Left colon (tissue), 2 donors: ENCODE measurements at regions not wholly inside any gene's neighbourhood (a gene's known extent, or its start where the extent isn't known, plus 50 kb on each side); places are given as distances from the start of the nearest gene placed in this dataset.

Experiments
- ATAC-seq: fragments of 200-7000 bp; cut with Tn5 transposase; one replicate; pipeline ENCODE4 v1.9.1; 2020; ENCODE audit warnings: mild to moderate bottlenecking, moderate library complexity
- DNase-seq, 2 donors: peaks; one replicate each; pipeline ENCODE4 v3.0.0-alpha.2; 2020
- intact Hi-C, 2 donors: fragments of 100-400 bp; cut with DNase I in 1 of 2; cut with micrococcal nuclease in 1 of 2; formaldehyde crosslinking; loops; one replicate each; pipeline versions ENCODE4 v1.11.2 to v1.14.0; 2022; cut with DNase I, micrococcal nuclease
- donor health status: DM: no; HTN: no; CAD: no.
- donor health status: DM: yes; HTN: yes; CAD: no.

- no peak for DNase-seq
- no peak for ATAC-seq
- intact Hi-C loops = no loop called here
These were observed 272.1 kb upstream of the SEL1L start for GRCh38 chr14:81805785-81806184.

- DNase-seq (no peak), ATAC-seq (no peak)
- intact Hi-C loops = no loop called here
These were observed 278.1 kb upstream of the SEL1L start for GRCh38 chr14:81811705-81812269.

DNA sequence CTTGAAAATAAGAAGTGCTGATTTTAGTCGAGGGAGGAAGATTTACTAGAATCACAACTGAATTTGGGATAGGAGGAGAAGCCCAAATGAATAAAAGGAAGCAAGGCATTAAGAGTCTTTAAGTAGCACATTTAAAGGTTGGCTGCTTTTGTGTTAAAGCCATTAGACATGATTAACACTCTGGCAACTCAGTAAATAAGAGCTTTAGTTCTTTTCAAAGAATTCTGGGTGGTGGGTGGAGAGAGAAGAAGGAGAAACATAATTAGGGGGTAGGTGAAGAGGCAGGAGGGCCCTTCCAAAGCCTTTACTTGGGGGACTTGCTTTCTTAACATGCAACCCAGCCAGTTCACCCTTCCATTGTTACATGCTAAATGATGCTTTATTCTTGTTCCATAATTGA is 284.6 kb upstream of the SEL1L start:
- no peak for ATAC-seq
- no peak for DNase-seq
- intact Hi-C loops = no loop called here

- intact Hi-C loops = no loop called here
- ATAC-seq (no peak), DNase-seq (no peak)
These were observed 285.7 kb upstream of the SEL1L start for GRCh38 chr14:81819344-81819743.

DNA sequence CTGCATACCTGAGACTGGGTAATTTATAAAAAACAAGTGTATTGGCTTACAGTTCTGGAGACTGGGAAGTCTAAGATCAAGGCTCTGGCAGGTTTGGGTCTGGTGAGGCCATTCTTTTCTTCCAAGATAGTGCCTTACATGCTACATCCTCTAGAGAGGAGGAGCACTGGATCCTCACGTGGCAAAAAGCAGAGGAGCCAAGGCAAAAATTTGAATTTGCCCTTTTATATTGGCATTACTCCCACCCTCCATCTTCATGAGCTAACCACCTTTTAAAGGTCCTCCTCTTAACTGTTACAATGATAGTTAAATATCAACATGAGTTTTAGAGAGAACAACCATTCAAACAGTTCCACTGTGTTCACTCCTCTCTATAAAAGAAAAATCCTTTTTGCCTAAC is 286.3 kb upstream of the SEL1L start:
- no peak for ATAC-seq
- intact Hi-C loops = no loop called here

DNA sequence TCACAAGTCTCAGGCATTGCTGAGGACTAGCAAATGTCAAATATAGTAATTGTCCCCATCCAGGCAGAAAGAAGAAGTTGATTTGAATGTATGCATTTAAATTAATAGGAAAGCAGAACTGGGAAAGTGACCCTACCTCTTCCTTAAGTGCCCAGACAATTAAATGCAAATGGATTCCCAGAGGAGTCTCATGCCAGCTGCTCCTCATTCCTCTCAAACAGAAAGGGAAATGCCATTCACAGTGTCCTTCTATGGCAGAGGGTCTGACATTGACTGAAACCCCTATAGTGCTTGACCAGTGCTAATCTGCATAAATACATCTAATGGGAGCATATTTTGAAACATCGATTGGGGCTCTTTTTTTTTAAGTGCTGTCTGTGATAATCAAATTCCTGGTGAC is 292.4 kb upstream of the SEL1L start:
- intact Hi-C loops = no loop called here
- ATAC-seq (no peak), DNase-seq (no peak)

More for the DNA sequence above, 286.3 kb upstream of the SEL1L start:
- no peak for DNase-seq

DNA sequence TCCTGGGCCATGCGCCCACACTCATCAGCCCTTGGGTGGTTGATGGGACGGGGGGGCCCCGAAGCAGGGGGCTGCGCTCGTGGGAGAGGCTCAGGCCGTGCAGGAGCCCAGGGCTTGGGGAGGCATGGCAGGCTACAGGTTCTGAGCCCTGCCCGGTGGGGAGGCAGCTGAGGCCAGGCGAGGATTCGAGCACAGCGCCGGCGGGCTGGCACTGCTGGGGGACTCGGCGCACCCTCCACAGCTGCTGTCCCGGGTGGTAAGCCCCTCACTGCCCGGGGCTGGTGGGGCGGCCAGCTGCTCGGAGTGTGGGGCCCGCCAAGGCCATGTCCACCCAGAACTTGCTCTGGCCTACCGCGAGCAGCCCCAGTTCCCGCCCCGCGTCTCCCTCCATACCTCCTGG is 295.8 kb upstream of the SEL1L start:
- no peak for DNase-seq
- ATAC-seq = no peak
- intact Hi-C loops = no loop called here

- ATAC-seq (no peak), DNase-seq (no peak)
- intact Hi-C loops = no loop called here
These were observed 297.6 kb upstream of the SEL1L start for GRCh38 chr14:81831128-81831820.

DNA sequence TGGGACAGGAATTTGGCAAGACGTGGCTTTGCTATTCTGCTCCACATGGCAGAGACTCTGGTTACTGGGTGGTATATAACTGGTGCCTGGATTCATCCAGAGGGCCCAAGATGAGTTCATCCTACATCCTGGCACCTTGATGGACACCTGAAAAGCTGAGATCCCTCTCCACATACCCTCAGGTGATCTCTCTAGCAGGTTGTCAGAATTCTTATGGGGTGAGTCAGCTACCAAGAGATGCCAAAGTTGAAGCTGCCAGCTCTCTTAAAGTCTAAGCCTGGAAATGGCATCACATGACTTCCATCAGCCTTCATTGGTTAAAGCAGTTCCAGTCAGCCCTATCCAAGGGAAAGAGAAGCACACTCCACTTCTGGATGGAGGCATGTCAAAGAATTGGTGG is 300.7 kb upstream of the SEL1L start:
- ATAC-seq (no peak), DNase-seq (no peak)
- intact Hi-C loops = no loop called here

DNA sequence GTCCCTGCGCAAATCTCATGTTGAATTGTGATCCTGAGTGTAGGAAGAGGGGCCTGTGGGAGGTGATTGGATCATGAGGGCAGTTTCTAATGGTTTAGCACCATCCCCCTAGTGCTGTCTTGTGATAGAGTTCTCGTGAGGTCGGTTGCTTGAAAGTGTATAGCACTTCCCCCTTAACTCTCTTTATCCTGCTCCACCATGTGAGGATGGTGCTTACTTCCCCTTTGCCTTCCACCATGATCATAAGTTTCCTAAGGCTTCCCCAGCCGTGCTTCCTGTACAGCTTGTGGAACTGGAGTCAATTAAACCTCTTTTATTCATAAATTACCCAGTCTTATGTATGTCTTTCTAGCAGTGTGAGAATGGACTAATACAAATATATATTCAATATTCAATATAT is 303.7 kb upstream of the SEL1L start:
- intact Hi-C loops = no loop called here
- DNase-seq (no peak), ATAC-seq (no peak)

DNA sequence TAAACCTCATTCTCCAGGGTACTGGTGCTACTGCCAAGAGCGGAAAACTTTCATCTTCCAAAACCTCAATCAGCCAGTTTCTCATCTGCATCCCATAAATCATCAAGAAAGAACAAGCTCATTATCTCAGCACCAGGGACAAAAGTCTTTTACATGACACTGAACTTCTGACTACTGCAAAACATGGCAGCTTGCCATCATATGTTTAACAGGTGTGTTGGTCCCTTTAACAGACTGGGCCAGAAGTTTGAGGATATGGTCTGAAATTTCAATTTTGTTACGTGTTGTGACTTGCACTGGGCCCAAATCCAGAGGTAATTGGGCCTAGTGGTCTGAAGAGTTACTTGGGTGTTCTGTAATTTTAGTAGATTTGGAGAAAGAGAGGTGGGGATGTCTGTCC is 305.4 kb upstream of the SEL1L start:
- no peak for ATAC-seq
- intact Hi-C loops = no loop called here
- DNase-seq = no peak

- DNase-seq (no peak), ATAC-seq (no peak)
- intact Hi-C loops = no loop called here
These were observed 307.7 kb upstream of the SEL1L start for GRCh38 chr14:81841346-81841745.

DNA sequence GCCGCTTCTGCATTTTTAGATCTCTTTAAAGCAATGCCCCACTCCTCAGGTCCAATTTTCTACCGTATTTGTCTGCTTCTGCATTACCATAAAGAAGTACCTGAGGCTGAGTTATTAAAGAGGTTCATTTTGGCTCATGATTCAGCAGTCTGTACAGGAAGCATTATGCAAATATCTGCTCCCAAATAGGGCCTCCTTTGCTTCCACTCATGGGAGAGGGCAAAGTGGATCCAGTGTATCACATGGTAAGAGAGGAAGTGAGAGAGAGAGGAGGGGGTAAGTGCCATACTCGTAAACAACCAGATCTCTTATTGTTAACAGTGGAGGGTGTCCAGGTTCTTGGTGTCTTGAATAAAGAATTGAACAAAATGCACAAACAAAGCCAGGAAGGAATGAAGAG is 316.1 kb upstream of the SEL1L start:
- no peak for DNase-seq
- intact Hi-C loops = no loop called here
- ATAC-seq = no peak

GRCh38 chr14:81855007-81855406 is 321.4 kb upstream of the SEL1L start:
- intact Hi-C loops = no loop called here
- ATAC-seq = no peak

GRCh38 chr14:81859046-81859445 is 325.4 kb upstream of the SEL1L start:
- DNase-seq = no peak
- ATAC-seq = no peak
- intact Hi-C loops = no loop called here

More at GRCh38 chr14:81855007-81855406, 321.4 kb upstream of the SEL1L start:
- no peak for DNase-seq

- no peak for ATAC-seq
- intact Hi-C loops = no loop called here
- DNase-seq = no peak
These were observed 334.5 kb upstream of the SEL1L start for GRCh38 chr14:81868172-81868571.

DNA sequence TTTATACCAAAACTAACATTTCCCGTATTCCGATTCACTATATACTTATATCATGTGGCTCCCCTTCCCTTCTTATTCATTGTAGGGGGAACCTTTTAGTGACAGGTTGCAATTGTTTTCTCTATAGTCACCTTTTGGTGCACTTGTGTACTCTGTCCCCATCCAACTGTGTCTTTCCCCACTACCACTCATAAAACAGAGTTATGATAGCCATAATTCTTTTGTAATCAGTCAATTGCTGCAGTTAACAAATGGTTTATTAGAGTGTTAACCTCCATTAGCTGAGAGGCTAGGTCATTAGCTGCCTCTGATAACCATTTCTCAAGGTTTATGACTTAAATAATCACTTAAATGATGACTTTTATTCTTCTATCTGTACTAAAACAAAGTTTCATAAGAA is 338.1 kb upstream of the SEL1L start:
- intact Hi-C loops = no loop called here
- no peak for DNase-seq
- ATAC-seq = no peak

- DNase-seq (no peak), ATAC-seq (no peak)
- intact Hi-C loops = no loop called here
These were observed 350.7 kb upstream of the SEL1L start for GRCh38 chr14:81884382-81884781.

DNA sequence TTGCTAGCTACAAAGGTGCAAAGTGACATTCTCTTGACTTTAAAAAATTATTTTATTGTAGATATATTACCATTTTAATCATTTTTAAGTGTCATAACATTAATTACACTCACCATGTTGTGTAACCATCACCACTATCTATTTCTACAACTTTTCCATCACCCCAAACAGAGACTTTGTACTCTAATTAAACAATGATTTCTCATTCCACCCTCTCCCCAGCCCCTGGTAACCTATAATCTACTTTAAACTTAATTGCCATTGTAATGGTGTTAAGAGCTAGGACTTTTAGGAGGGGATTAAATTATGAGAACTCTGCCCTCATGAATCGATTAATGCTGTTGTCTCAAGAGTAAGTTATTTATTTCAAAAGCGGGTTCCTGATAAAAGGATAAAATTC is 352.9 kb upstream of the SEL1L start:
- ATAC-seq (no peak), DNase-seq (no peak)
- intact Hi-C loops = no loop called here

GRCh38 chr14:81889529-81889928 is 355.9 kb upstream of the SEL1L start:
- DNase-seq = no peak
- ATAC-seq = no peak
- intact Hi-C loops = no loop called here

DNA sequence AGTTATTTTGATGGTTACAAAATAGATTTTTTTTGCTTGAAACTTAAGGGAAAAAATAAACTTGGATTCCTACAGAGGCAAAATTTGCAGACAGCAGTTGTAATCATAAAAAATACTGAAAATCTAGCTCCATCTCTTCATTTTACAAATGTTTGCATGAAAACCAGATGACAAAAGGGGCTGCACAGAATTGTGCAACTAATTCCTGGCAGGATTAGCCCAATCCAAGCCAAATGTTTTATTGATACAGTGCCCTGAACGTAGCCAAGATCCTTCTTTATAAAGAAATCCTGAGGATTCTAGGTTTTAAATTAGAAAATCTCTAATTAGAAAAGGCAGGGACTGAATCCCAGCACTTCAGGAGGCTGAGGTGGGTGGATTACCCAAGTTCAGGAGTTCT is 356.4 kb upstream of the SEL1L start:
- intact Hi-C loops = no loop called here
- ATAC-seq (no peak), DNase-seq (no peak)
